Body of pancreas (tissue), 4 donors: ENCODE measurements at regions not wholly inside any gene's neighbourhood (a gene's known extent, or its start where the extent isn't known, plus 50 kb on each side); places are given as distances from the start of the nearest gene placed in this dataset.

ENCODE experiments used
- ATAC-seq: fragments of 150-250 bp; one replicate; pipeline ENCODE4 v1.9.1; 2016
- DNase-seq, 4 donors: peaks; one replicate each; pipeline ENCODE4 v3.0.0-alpha.2; 2019
- H3K27ac ChIP-seq, 4 donors: fragments of 200-600 bp; sonication (generic); 1 replicate in 3 of 4; 2 replicates in 1 of 4; pipeline versions ENCODE4 v1.5.1 to v1.6.1; 2016 to 2019; ENCODE audit warnings: mild to moderate bottlenecking in 1 of 4, mixed read lengths in 1 of 4, moderate library complexity in 1 of 4
- H3K27me3 ChIP-seq, 2 donors: fragments of 200-600 bp; sonication (generic); one replicate each; pipeline ENCODE4 v1.6.0; 2016; ENCODE audit warnings: mild to moderate bottlenecking in 1 of 2
- H3K36me3 ChIP-seq, 2 donors: fragments of 200-600 bp; sonication (generic); replicated peaks in 1 of 2; 2 replicates each; pipeline ENCODE4 v1.5.1; 2016; ENCODE audit warnings: low read depth in 2 of 2; ENCODE audit not compliant: insufficient read depth in 1 of 2
- H3K4me1 ChIP-seq: fragments of 200-600 bp; sonication (generic); one replicate; pipeline ENCODE4 v1.6.0; 2016
- H3K4me3 ChIP-seq, 2 donors: fragments of 200-600 bp; sonication (generic); 1 replicate in 1 of 2; 2 replicates in 1 of 2; pipeline ENCODE4 v1.5.1; 2016 to 2019
- H3K9me3 ChIP-seq, 3 donors: fragments of 200-600 bp; sonication (generic); 1 replicate in 2 of 3; 2 replicates in 1 of 3; pipeline ENCODE4 v1.5.1; 2016
- POLR2A ChIP-seq, 3 donors: fragments of 450-650 bp; IDR thresholded peaks; one replicate each; pipeline ENCODE4 v1.6.1; 2016; ENCODE audit warnings: antibody characterized with exemption in 3 of 3, mild to moderate bottlenecking in 2 of 3
- WGBS, 2 donors: methylation state at CpG; one replicate each; pipeline ENCODE4 v1.1.5; 2017; 5-methylcytosine and 5-hydroxymethylcytosine counted together
- intact Hi-C: fragments of 100-400 bp; cut with DNase I; formaldehyde crosslinking; loops from one replicate; pipeline ENCODE4 v1.15.1; 2023
- TF ChIP-seq, protein P1 (sequence below), 7 experiments: fragments of 450-650 bp in 4 of 7; fragments of 200-600 bp in 3 of 7; sonication (generic) in 3 of 7; IDR thresholded peaks; one replicate each; pipeline ENCODE4 v1.5.1; 2016 to 2019; ENCODE audit warnings: antibody characterized with exemption in 7 of 7

DNA sequence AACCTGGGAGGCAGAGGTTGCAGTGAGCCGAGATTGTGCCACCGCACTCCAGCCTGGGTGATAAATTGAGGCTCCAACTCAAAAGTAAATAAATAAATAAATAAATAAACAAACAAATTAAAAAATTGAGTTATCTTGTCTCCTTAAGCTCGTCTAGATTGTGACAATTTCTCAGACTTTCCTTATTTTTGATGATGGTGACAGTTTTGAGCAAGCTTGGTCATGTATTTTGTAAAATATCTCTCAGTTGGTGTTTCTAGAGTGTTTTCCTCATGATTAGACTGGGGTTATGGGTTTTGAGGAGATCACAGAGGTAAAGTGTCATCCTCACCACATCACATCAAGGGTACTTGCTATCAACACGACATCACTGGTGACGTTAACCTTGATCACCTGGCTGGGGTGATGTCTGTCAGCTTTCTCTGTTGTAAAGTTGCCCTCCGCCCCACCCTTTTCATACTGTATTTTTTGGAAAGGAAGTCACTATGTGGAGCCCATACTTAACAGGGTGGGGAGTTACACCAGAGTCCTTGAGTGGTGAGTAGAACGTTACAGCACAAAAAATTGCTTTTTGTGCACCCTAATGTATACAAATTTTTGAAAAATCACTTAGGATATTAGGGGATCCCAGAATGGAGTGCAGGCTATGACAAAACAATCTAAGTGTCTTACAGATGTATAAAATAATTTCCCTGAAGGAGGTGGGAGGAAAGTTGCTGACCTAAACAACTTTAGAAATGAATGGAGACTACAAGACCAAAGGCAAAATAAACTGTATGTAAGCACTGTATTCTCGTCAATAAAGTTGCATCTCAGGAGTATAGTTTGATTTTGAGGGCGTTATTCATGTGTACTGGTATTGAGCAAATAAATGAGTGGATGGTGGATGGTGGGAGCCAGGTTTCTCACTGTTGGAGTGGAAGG is 116.4 kb upstream of the SGK1 start:
- H3K4me1 ChIP-seq = no peaks in the 10 kb centered on the region
- WGBS, 2 donors = 90% methylated on average over 9 of the region's 9 CpGs
- TF ChIP-seq, protein P1, sequence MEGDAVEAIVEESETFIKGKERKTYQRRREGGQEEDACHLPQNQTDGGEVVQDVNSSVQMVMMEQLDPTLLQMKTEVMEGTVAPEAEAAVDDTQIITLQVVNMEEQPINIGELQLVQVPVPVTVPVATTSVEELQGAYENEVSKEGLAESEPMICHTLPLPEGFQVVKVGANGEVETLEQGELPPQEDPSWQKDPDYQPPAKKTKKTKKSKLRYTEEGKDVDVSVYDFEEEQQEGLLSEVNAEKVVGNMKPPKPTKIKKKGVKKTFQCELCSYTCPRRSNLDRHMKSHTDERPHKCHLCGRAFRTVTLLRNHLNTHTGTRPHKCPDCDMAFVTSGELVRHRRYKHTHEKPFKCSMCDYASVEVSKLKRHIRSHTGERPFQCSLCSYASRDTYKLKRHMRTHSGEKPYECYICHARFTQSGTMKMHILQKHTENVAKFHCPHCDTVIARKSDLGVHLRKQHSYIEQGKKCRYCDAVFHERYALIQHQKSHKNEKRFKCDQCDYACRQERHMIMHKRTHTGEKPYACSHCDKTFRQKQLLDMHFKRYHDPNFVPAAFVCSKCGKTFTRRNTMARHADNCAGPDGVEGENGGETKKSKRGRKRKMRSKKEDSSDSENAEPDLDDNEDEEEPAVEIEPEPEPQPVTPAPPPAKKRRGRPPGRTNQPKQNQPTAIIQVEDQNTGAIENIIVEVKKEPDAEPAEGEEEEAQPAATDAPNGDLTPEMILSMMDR (IDR thresholded peaks at IDR 0.05) = no peak
- TF ChIP-seq POLR2A (IDR thresholded peaks at IDR 0.05) = no peak
- ATAC-seq (no peak), DNase-seq (no peak)
- no peaks in the 10 kb centered on the region for H3K9me3 ChIP-seq
- H3K36me3 ChIP-seq = no peaks in the 10 kb centered on the region
- no peak overlapping the region for H3K27ac ChIP-seq
- no peaks in the 10 kb centered on the region for H3K27me3 ChIP-seq
- intact Hi-C loops = no loop called here
- H3K4me3 ChIP-seq = no peak overlapping the region

DNA sequence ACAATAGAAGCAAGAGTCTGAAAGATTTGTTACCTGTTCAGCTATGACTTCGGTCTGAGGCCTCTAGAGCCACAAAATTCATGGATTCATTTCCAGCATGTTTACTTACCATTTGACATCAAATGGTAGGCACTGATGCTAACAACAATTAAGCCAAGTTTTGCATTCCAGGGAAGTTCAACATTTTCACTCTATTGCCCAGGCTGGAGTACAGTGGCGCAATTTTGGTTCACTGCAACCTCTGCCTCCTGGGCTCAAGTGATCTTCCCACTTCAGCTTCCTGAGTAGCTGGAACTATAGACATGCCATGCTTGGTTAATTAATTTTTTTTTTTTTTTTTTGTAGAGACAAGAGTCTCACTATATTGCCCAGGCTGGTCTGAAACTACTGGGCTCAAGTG is 114.1 kb upstream of the SGK1 start:
- H3K36me3 ChIP-seq = no peaks in the 10 kb centered on the region
- TF ChIP-seq POLR2A (IDR thresholded peaks at IDR 0.05) = no peak
- H3K4me1 ChIP-seq = no peaks in the 10 kb centered on the region
- H3K4me3 ChIP-seq = no peak overlapping the region
- no peaks in the 10 kb centered on the region for H3K9me3 ChIP-seq
- ATAC-seq = no peak
- WGBS, 2 donors = 65 to 70% methylated on average over 2 of the region's 2 CpGs
- DNase-seq = no peak
- H3K27me3 ChIP-seq = no peaks in the 10 kb centered on the region
- H3K27ac ChIP-seq = no peak overlapping the region
- intact Hi-C loops = no loop called here

DNA sequence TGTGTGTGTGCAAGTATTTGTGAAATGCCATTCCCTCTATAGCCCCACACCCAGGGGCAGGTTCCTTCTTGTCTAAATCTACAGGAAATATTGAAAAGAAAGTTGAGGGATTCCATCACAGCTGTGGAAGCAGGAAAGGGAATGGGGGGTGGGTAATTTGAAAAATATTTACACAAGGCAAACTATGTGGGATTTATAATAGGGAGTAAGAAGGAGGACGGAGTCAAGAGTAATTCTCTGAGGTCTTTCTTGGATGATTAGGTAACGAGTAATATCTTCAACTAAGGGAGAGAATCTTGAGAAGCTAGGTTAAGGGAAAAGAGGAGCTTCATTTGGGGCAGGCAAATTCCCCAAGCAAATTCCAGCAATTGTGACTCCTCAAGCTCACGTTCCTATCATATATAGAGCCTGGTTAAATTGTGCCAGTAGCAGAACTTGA is 113.5 kb upstream of the SGK1 start:
- no peaks in the 10 kb centered on the region for H3K9me3 ChIP-seq
- H3K27ac ChIP-seq = no peak overlapping the region
- H3K36me3 ChIP-seq = no peaks in the 10 kb centered on the region
- no peaks in the 10 kb centered on the region for H3K27me3 ChIP-seq
- no peak overlapping the region for H3K4me3 ChIP-seq
- DNase-seq = no peak
- 82 to 92% methylated on average over 3 of the region's 3 CpGs for WGBS, 2 donors
- no peaks in the 10 kb centered on the region for H3K4me1 ChIP-seq
- ATAC-seq = no peak
- intact Hi-C loops = no loop called here
- TF ChIP-seq, protein P1 (IDR thresholded peaks at IDR 0.05) = no peak
- no peak for TF ChIP-seq POLR2A (IDR thresholded peaks at IDR 0.05)

DNA sequence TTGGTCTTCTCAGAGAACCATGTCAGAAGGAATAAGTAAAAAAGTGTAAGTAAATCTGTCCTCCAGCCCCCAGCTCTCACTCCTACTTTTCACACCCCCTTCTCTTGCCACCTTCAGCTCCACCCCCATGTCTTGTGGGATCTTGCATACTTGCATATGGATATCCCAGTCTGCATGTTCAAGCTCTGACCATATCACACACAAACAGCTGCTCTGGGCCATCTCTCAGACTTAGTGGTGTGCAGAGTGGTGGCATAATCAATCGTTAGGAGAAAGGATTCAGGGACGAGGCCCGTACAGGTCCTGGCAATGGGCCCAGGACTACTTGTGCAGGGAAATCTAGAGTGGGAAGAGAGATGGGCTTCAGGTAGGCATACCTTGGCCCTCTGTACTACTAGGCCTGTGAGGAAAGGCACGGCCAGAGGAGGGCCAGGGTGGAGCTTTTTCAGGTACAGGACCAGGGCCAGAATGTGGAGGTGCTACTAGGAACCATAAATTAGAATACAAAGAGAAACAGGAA is 112.0 kb upstream of the SGK1 start:
- no peak for ATAC-seq
- WGBS, 2 donors = 42 to 77% methylated on average over 4 of the region's 4 CpGs
- intact Hi-C loops = no loop called here
- Histone ChIP-seq H3K4me3 (no peak overlapping the region), H3K4me1 (no peaks in the 10 kb centered on the region), H3K9me3 (no peaks in the 10 kb centered on the region), H3K27me3 (no peaks in the 10 kb centered on the region), H3K36me3 (no peaks in the 10 kb centered on the region), H3K27ac (no peak overlapping the region)
- DNase-seq = no peak
- no peak for TF ChIP-seq POLR2A (IDR thresholded peaks at IDR 0.05)
- TF ChIP-seq, protein P1 (IDR thresholded peaks at IDR 0.05) = no peak

DNA sequence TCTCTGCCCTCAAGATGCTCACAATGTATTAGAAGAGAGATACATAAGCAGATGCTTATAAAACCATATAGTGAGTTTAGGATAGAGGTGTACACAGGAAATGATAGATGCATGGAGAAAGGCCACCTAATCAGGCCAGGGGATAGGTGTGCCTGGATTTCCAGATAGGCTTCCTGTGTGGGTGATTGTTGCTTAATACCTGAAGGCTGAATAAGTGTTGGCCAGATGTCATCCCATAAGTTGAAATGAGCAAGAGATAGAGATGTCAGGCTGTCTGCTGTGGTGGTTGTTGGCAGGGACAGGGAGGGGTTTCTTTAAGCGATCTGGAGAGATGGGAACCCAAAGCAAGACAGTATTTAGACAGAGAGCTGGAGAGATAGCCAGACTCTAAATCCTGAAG is 109.8 kb upstream of the SGK1 start:
- no peaks in the 10 kb centered on the region for H3K36me3 ChIP-seq
- DNase-seq (no peak), ATAC-seq (no peak)
- no peaks in the 10 kb centered on the region for H3K9me3 ChIP-seq
- H3K27ac ChIP-seq = no peak overlapping the region
- H3K4me3 ChIP-seq = no peak overlapping the region
- H3K4me1 ChIP-seq = no peaks in the 10 kb centered on the region
- H3K27me3 ChIP-seq = no peaks in the 10 kb centered on the region
- 90 to 100% methylated on average over 1 of the region's 1 CpG for WGBS, 2 donors
- no peak for TF ChIP-seq POLR2A (IDR thresholded peaks at IDR 0.05)
- TF ChIP-seq, protein P1 (IDR thresholded peaks at IDR 0.05) = no peak
- intact Hi-C loops = no loop called here
